HG02642 (cell line): ENCODE measurements at regions not wholly inside any gene's neighbourhood (a gene's known extent, or its start where the extent isn't known, plus 50 kb on each side); places are given as distances from the start of the nearest gene placed in this dataset.
"Not testable (repeated sequence)": the region's sequence is repeated elsewhere in the genome, so short reads cannot be mapped to it uniquely, and the experiment has no call there.

ENCODE experiments used
- ATAC-seq: cut with Tn5 transposase; IDR thresholded peaks from one replicate; pipeline ENCODE4 v1.9.1; 2021; ENCODE audit warnings: mild to moderate bottlenecking; ENCODE audit not compliant: unreplicated experiment, poor library complexity

DNA sequence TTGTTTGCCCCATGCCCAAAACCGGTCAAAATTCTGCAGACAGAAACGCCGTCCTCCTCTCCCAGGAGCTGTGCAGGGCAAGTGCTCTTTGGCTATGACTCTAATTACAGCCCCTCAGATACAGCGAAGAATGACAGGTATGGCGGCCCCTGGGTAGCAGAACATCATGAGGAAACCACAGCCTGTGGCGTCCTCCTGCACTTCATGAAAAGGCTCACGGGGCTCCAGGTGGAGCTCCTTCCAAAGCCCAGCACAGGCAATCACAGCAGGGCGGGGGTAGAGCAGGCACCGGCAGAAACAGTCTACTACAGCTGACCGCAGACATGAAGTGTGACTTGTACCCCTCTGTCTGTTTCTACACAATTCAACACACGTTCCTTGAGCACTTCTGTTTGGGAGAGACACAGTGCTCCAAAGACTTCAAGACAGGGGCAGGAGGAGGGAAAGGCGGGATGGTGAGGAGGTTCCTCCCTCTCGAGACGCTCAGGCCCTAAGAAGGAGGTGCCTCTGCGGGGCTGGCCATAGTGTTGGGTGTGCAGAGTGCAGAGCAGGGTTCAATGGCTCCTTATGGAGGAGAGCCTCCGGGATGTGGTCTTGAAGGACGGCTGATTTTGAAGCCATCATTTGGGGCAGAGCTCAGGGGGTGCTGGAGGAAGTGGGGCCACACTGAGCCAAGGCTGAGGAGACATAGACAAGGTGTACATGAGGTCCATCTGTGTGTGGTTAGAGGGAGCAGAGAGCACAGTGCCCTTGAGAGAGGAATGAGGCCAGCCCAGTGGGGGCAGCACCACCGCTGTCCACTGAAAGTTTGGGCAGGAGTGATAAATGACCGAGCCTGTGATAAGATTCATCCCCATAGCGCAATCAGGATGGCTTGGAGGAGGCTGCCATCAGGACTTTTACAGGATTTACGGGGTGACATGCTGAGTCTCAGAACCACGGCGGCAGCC, 468.3 kb downstream of the EIPR1 start:
- ATAC-seq = no peak

GRCh38 chr2:2906091-2906490, 471.5 kb downstream of the EIPR1 start:
- ATAC-seq = no peak

DNA sequence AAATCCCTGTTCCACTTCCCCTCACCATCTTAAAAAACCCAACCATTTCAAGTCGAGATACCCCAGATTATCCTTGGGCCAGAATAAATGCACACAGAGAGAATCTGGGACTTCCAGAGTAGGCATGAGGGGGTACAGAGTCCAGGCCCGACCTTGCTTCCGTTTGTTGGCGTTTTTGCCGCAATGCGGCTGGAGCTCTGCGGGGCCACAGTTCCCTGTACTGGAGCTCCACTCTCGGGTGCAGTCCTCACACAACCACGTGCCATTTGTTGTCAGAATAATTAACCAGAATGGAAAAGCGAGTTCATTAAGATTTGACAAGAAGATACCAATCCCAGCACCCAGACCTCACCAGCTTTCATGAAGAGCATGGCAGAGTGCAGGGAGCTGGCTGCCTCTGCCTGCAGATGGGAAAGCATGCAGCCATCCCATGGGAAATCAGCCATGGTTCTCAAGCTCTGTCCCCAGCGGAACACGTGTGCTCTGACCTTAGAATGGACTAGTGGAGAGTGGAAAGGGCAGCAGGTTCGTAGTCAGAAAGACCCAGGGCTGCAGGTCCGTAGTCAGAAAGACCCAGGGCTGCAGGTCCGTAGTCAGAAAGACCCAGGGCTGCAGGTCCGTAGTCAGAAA, 472.8 kb downstream of the EIPR1 start:
- no peak for ATAC-seq

GRCh38 chr2:2902547-2903281, 474.9 kb downstream of the EIPR1 start:
- no peak for ATAC-seq

DNA sequence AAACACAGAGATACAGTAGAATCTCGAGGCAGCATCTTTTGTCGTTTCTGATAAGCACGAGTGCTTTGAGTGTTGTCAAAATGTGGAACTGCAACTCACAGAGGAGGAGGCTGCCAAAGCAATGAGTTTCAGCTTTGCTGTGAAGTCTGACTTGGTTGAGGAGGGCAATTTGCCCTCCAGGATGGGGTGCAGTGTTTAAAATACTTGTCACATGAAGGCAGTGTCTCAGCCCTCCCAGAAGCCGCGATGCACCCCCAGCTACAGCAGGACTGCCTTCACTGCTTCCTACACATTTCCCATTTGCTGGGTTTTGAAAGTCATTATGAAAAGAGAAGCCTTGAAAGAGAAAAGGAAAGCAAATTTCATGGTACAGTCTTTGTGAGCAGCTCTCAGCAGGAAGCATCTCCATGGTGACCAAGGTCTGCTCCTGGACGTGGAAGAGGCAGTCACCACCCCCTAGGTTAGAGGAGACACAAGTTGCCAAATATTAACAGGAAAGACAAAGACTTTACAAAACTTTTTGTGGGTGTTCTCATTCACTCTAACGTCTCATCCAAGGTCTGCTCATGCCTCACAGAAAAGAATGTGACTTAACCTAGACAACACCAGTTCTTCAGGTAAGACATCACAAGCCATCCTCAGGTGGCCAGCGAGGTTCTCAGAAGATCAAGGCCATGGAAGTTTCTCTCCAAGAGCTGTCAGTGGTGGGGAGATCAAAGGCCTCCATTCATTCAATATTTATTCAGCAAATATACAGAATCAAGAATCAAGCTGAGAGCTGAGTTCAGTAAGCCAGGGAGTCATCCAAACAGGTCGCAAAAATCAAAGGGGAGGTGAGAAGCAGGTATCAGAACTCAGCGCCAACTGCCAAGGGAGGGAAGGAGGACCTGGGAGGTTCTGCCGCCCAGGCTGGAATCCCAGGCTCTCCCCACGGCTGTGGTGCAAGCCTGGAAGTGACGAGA, 476.0 kb downstream of the EIPR1 start:
- peak; percentile 87 for ATAC-seq

DNA sequence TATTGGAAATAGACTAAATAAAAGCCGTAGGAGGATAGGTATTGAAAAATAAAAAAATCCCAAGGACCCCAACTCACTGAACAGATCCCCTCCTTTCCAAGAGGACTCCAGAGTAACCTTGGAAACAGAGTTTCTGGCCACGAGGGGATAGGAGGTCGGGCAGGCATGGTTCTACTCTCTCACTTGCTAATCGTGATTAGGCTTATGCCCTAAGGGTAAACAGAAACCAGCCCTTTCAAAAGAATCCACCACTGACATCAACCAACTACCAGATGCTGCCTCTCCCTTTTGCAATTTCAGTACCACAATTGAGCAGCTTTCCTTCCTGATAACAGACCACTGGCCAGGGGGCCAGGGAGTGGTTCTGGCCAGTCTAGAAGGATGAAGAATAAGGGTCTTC, 477.8 kb downstream of the EIPR1 start:
- no peak for ATAC-seq

- no peak for ATAC-seq
Measured at GRCh38 chr2:2898744-2899143, 478.9 kb downstream of the EIPR1 start.

- ATAC-seq = no peak
Measured at GRCh38 chr2:2896643-2897042, 481.0 kb downstream of the EIPR1 start.

DNA sequence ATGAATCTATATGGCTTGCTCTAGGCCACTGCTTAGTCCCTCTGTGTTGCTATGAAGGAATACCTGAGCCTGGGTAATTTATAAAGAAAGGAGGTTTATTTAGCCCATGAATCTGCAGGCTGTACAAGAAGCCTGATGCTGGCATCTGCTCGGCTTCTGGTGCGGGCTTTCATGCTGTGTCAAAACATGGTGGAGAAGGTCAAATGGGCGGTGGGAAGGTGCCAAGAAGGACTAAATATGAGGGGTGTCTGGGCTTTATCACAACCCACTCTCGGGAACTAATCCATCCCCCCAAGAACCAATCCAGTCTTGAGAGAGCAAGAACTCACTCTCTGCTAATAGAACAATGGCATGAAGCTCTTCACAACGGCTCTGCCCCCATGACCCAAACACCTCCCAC, 481.6 kb downstream of the EIPR1 start:
- ATAC-seq = no peak

DNA sequence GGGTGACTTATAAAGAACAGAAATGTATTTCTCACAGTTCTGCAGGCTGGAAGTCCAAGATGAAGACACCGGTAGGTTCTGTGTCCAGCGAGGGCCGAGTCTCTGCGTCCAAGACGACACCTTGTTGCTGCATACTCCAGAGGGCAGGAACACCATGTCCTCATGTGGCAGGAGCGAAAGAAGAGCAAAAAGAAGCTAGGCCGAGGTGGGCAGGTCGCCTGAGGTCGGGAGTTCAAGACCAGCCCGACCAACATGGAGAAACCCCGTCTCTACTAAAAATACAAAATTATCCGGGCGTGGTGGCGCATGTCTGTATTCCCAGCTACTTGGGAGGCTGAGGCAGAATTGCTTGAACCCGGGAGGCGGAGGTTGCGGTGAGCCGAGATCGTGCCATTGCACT, 483.6 kb downstream of the EIPR1 start:
- not testable (repeated sequence) for ATAC-seq

- no peak for ATAC-seq
Measured at GRCh38 chr2:2892892-2893291, 484.7 kb downstream of the EIPR1 start.

DNA sequence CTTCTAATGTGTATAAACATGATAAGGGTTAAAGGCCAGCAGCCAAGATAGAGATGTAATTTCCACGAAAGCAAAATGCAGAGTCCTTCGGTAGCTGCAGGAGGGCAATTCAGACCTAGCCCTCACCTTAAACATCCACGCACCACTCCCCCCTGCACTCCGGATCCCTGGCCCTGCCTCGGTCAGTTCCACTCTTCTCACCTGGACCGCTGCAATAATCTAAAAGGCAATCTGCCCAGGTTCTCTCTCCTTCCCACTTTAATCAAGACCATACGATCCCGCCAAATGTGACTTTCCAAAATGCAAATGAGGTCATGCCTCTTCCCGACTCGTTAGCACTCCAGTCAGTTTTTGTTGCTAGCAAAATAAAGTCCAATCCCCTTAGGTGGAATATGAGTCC, 485.2 kb downstream of the EIPR1 start:
- ATAC-seq = no peak

DNA sequence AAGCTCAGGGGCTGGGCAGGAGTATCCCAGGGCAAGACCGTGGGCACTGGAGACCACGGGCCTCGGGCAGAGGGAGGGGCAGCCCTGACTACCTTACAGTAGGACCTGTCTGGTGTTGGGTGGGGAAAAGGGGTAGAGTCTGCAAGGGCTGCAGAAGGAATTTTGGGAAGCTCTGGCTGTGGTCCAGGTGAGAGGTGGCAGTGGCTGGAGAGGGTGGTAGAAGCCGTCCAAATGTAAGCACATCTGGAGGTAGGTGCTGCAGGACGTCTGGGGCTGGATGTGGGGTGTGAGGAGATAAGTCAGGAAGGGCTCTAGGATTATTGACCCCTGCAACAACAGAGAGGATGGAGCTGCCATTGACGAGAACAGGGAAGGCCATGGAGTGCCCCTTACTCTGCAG, 486.7 kb downstream of the EIPR1 start:
- ATAC-seq = no peak

GRCh38 chr2:2890246-2890645, 487.4 kb downstream of the EIPR1 start:
- ATAC-seq = no peak

- ATAC-seq = no peak
Measured at GRCh38 chr2:2889646-2890045, 488.0 kb downstream of the EIPR1 start.

- no peak for ATAC-seq
Measured at GRCh38 chr2:2889141-2889540, 488.5 kb downstream of the EIPR1 start.

DNA sequence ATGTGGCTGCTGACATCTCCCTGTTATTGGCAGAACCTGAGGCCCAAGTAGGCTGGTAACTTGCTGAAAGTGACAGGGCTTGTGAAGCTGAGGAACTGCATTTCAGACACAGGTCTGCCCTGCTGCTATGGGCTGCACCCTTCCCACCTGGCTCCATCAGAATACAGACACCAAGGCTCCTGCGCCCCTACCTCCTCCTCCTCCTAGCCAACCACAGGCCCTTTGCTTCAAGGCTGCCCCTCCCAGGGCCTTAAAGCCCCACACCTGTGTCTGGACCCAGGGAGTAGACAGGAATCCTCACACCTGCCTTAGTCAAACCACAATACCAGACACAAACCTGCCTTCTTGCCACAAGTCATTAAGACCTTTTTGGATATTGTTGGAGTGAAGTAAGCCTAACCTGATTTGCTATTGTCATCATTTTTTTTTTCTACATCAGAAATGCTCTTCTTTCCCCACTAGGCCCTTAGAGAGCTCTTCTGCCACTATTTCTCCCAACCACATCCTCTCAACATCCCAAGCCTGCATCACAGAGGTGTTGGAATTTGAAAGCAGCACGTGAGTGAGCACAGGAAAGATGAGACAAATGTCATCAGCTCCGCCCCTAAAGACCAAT, 489.7 kb downstream of the EIPR1 start:
- ATAC-seq = no peak

- ATAC-seq = no peak
Measured at GRCh38 chr2:2886922-2887321, 490.7 kb downstream of the EIPR1 start.

DNA sequence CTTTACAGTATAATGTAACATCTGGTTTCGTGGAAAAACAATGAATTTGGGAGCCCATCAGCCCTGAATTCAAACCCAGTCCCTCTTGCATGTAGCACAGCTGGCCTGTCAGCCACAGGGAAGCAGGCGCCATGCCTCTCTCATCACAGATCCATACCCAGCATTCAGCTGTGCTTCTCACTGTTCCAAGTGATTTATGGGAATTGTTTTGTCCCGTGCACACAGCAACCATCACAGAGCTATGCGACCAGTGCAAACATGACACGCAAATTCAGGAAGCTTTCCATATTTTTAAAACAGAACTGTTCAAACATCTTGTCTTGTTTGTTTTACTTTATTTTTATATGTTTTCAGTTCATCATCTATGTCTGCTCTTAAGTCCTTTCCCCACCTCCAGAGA, 496.1 kb downstream of the EIPR1 start:
- ATAC-seq = no peak

- no peak for ATAC-seq
Measured at GRCh38 chr2:2880938-2881337, 496.7 kb downstream of the EIPR1 start.
